H1 (cell line): ENCODE measurements at regions not wholly inside any gene's neighbourhood (a gene's known extent, or its start where the extent isn't known, plus 50 kb on each side); places are given as distances from the start of the nearest gene placed in this dataset.

ENCODE experiments used
- CTCF ChIA-PET: fragments of 300-600 bp; sonication (Branson Sonifier 250); formaldehyde crosslinking; loops from one replicate; lab custom pipeline; 2021; ENCODE audit not compliant: partially characterized antibody; lab: Charles Lee
- POLR2A ChIA-PET: fragments of 300-600 bp; sonication (Branson Sonifier 250); formaldehyde crosslinking; loops from one replicate; lab custom pipeline; 2021; ENCODE audit warnings: inconsistent platforms; ENCODE audit not compliant: partially characterized antibody; lab: Charles Lee
- DNase-seq, 2 experiments: peaks; one replicate each; pipeline versions ENCODE4 v3.0.0 to v3.0.0-alpha.2; 2010 to 2022; ENCODE audit warnings: low spot score in 2 of 2, low read depth in 1 of 2, mixed read lengths in 1 of 2
- FAIRE-seq: peaks from 2 replicates; lab custom pipeline; 2011; peaks lifted over from hg19 to GRCh38; lab: Jason Lieb, UNC
- H2AFZ ChIP-seq: 2 replicates; pipeline ENCODE4 v1.8.1; 2012; ENCODE audit warnings: low read length, inconsistent platforms
- H2AK5ac ChIP-seq: 2 replicates; pipeline ENCODE4 v1.6.1; 2013; ENCODE audit warnings: low read depth, low read length
- H2BK120ac ChIP-seq: replicated peaks from 2 replicates; pipeline ENCODE3; 2013; ENCODE audit warnings: low read depth, low read length, inconsistent platforms
- H2BK12ac ChIP-seq: 2 replicates; pipeline ENCODE4 v1.6.1; 2013; ENCODE audit warnings: low read depth, low read length
- H2BK15ac ChIP-seq: 2 replicates; pipeline ENCODE4 v1.6.1; 2013; ENCODE audit warnings: low read length
- H2BK20ac ChIP-seq: 2 replicates; pipeline ENCODE4 v1.6.1; 2013; ENCODE audit warnings: low read length
- H2BK5ac ChIP-seq: 2 replicates; pipeline ENCODE4 v1.6.1; 2013; ENCODE audit warnings: low read depth, low read length
- H3K14ac ChIP-seq: 2 replicates; pipeline ENCODE4 v1.6.1; 2013; ENCODE audit warnings: inconsistent platforms; ENCODE audit not compliant: insufficient read length
- H3K18ac ChIP-seq: 2 replicates; pipeline ENCODE4 v1.6.1; 2013; ENCODE audit warnings: low read length; ENCODE audit errors: extremely low read depth
- H3K23ac ChIP-seq: 2 replicates; pipeline ENCODE4 v1.6.1; 2013; ENCODE audit warnings: inconsistent platforms; ENCODE audit not compliant: insufficient read length
- H3K23me2 ChIP-seq: 2 replicates; pipeline ENCODE4 v1.6.1; 2013; ENCODE audit warnings: low read depth, low read length
- H3K27ac ChIP-seq: 2 replicates; pipeline ENCODE4 v1.6.1; 2011; ENCODE audit warnings: low read depth, low read length, inconsistent platforms
- H3K27me3 ChIP-seq, 4 experiments: replicated peaks in 1 of 4; 1 replicate in 1 of 4; 2 replicates in 3 of 4; pipeline versions ENCODE4 v1.6.1 to v1.8.1; 2011 to 2013; ENCODE audit warnings: low read length in 3 of 4, mild to moderate bottlenecking in 3 of 4, inconsistent platforms in 2 of 4, mixed read lengths in 2 of 4, moderate library complexity in 1 of 4; ENCODE audit not compliant: control insufficient read depth in 3 of 4, insufficient read depth in 3 of 4; ENCODE audit errors: extremely low read depth in 1 of 4
- H3K36me3 ChIP-seq, 4 experiments: 2 replicates each; pipeline versions ENCODE4 v1.6.1 to v1.8.1; 2011 to 2013; ENCODE audit warnings: mild to moderate bottlenecking in 4 of 4, low read length in 3 of 4, moderate library complexity in 2 of 4, control low read depth in 1 of 4, inconsistent platforms in 1 of 4; ENCODE audit not compliant: insufficient read depth in 4 of 4, control insufficient read depth in 2 of 4
- H3K4ac ChIP-seq: replicated peaks from 2 replicates; pipeline ENCODE3; 2013; ENCODE audit warnings: low read length, low read depth, mixed read lengths, inconsistent platforms; ENCODE audit not compliant: insufficient read length
- H3K4me1 ChIP-seq, 4 experiments: replicated peaks in 1 of 4; 1 replicate in 1 of 4; 2 replicates in 3 of 4; pipeline versions ENCODE4 v1.6.1 to v1.8.1; 2011 to 2013; ENCODE audit warnings: low read length in 3 of 4, inconsistent platforms in 2 of 4, mixed read lengths in 1 of 4; ENCODE audit not compliant: insufficient read depth in 4 of 4, control insufficient read depth in 3 of 4
- H3K4me2 ChIP-seq, 2 experiments: 2 replicates each; pipeline versions ENCODE4 v1.6.1 to v1.8.1; 2011 to 2013; ENCODE audit warnings: low read depth in 2 of 2, low read length in 2 of 2, control low read depth in 1 of 2, inconsistent platforms in 1 of 2, mild to moderate bottlenecking in 1 of 2; ENCODE audit not compliant: insufficient read depth in 1 of 2
- H3K4me3 ChIP-seq, 4 experiments: fragments of 200-600, 300-600 bp in 1 of 4; sonication (generic), shearing (Covaris generic), sonication (Bioruptor Twin) in 1 of 4; 2 replicates each; pipeline versions ENCODE4 v1.5.1 to v1.8.1; 2011 to 2016; ENCODE audit warnings: low read length in 4 of 4, low read depth in 3 of 4, control low read depth in 2 of 4, inconsistent platforms in 2 of 4, mild to moderate bottlenecking in 2 of 4, mixed read lengths in 1 of 4, moderate library complexity in 1 of 4; ENCODE audit not compliant: insufficient read depth in 2 of 4; ENCODE audit errors: extremely low read depth in 1 of 4
- H3K56ac ChIP-seq: replicated peaks from 2 replicates; pipeline ENCODE3; 2013; ENCODE audit warnings: low read depth, mild to moderate bottlenecking, mixed read lengths, low read length, inconsistent platforms; ENCODE audit not compliant: insufficient read length
- H3K79me1 ChIP-seq: 2 replicates; pipeline ENCODE4 v1.6.1; 2013; ENCODE audit warnings: low read depth, low read length, control low read depth
- H3K79me2 ChIP-seq, 2 experiments: 2 replicates each; pipeline versions ENCODE4 v1.6.1 to v1.8.1; 2012 to 2013; ENCODE audit warnings: low read length in 2 of 2, mild to moderate bottlenecking in 2 of 2, inconsistent platforms in 1 of 2; ENCODE audit not compliant: insufficient read depth in 2 of 2, control insufficient read depth in 1 of 2
- H3K9ac ChIP-seq, 4 experiments: replicated peaks in 1 of 4; 1 replicate in 1 of 4; 2 replicates in 3 of 4; pipeline versions ENCODE4 v1.6.1 to v1.8.1; 2011 to 2013; ENCODE audit warnings: low read depth in 3 of 4, low read length in 3 of 4, control low read depth in 2 of 4, mild to moderate bottlenecking in 2 of 4, moderate library complexity in 2 of 4, inconsistent platforms in 1 of 4; ENCODE audit errors: extremely low read depth in 1 of 4
- H3K9me3 ChIP-seq, 2 experiments: 2 replicates each; pipeline versions ENCODE4 v1.6.1 to v1.8.1; 2012 to 2013; ENCODE audit warnings: mild to moderate bottlenecking in 2 of 2, moderate library complexity in 2 of 2, control low read depth in 1 of 2, inconsistent platforms in 1 of 2, low read depth in 1 of 2, low read length in 1 of 2, mixed read lengths in 1 of 2; ENCODE audit not compliant: insufficient read depth in 2 of 2
- H4K20me1 ChIP-seq, 2 experiments: replicated peaks in 1 of 2; 2 replicates each; pipeline versions ENCODE3 to v1.8.1; 2011 to 2013; ENCODE audit warnings: inconsistent platforms in 2 of 2, low read length in 2 of 2, mild to moderate bottlenecking in 1 of 2; ENCODE audit not compliant: insufficient read depth in 2 of 2, control insufficient read depth in 1 of 2
- H4K5ac ChIP-seq: 2 replicates; pipeline ENCODE4 v1.6.1; 2013; ENCODE audit warnings: low read length, low read depth, mixed read lengths, inconsistent platforms; ENCODE audit not compliant: insufficient read length
- H4K8ac ChIP-seq: 2 replicates; pipeline ENCODE4 v1.8.0; 2013; ENCODE audit warnings: mild to moderate bottlenecking, moderate library complexity, low read length, inconsistent platforms; ENCODE audit not compliant: insufficient read depth; ENCODE audit errors: extremely low read depth
- H4K91ac ChIP-seq: replicated peaks from 2 replicates; pipeline ENCODE3; 2013; ENCODE audit warnings: low read length, mixed read lengths, inconsistent platforms; ENCODE audit not compliant: insufficient read length
- ATF3 ChIP-seq: IDR thresholded peaks from 2 replicates; pipeline ENCODE4 v1.6.1; 2011; ENCODE audit warnings: low read depth, mild to moderate bottlenecking, low read length; ENCODE audit not compliant: insufficient read depth
- EZH2 ChIP-seq: fragments of 200-600 bp; sonication (generic); IDR thresholded peaks from 2 replicates; pipeline ENCODE4 v1.7.1; 2012; ENCODE audit warnings: low read depth, mild to moderate bottlenecking, moderate library complexity, low read length, inconsistent platforms; ENCODE audit not compliant: severe bottlenecking
- HDAC2 ChIP-seq, 2 experiments: fragments of 300-600 bp in 1 of 2; sonication (generic) in 1 of 2; IDR thresholded peaks; 2 replicates each; pipeline ENCODE4 v1.6.1; 2011 to 2012; ENCODE audit warnings: low read depth in 2 of 2, low read length in 2 of 2, mild to moderate bottlenecking in 2 of 2, moderate library complexity in 2 of 2, borderline replicate concordance in 1 of 2, inconsistent platforms in 1 of 2
- JUND ChIP-seq: IDR thresholded peaks from 2 replicates; pipeline ENCODE4 v1.6.1; 2011; ENCODE audit warnings: mild to moderate bottlenecking, improper control_type of control experiment, low read length
- MAX ChIP-seq: IDR thresholded peaks from 2 replicates; pipeline ENCODE4 v1.6.1; 2012; ENCODE audit warnings: inconsistent platforms
- RFX5 ChIP-seq: IDR thresholded peaks from 2 replicates; pipeline ENCODE4 v1.6.1; 2011; ENCODE audit warnings: low read depth, low read length, improper control_type of control experiment, borderline replicate concordance
- RNF2 ChIP-seq: fragments of 200-900, 300-1000 bp; sonication (generic); IDR thresholded peaks from 2 replicates; pipeline ENCODE4 v1.7.1; 2016; ENCODE audit warnings: borderline replicate concordance, low read depth, mild to moderate bottlenecking, antibody characterized with exemption, low read length; ENCODE audit not compliant: poor library complexity, severe bottlenecking; ENCODE audit errors: missing control alignments
- RXRA ChIP-seq: IDR thresholded peaks from 2 replicates; pipeline ENCODE4 v1.6.1; 2011; ENCODE audit warnings: low read depth, mild to moderate bottlenecking, low read length, moderate library complexity; ENCODE audit not compliant: insufficient read depth
- SP2 ChIP-seq: IDR thresholded peaks from 2 replicates; pipeline ENCODE4 v1.6.1; 2012; ENCODE audit warnings: mild to moderate bottlenecking, low read length, inconsistent platforms
- SP4 ChIP-seq: IDR thresholded peaks from 2 replicates; pipeline ENCODE4 v1.6.1; 2012; ENCODE audit warnings: low read length, inconsistent platforms
- TCF12 ChIP-seq: IDR thresholded peaks from 2 replicates; pipeline ENCODE4 v1.6.1; 2011; ENCODE audit warnings: low read depth, mild to moderate bottlenecking, low read length
- WGBS, 2 experiments: shearing (Covaris generic) in 1 of 2; methylation state at CpG; one replicate each; pipeline versions ENCODE4 v1.1.6 to v1.1.7; 2013 to 2015; ENCODE audit warnings: low lambda C conversion rate in 2 of 2, mixed read lengths in 2 of 2, inconsistent platforms in 1 of 2, low coverage in 1 of 2, missing lambda C conversion rate in 1 of 2; ENCODE audit not compliant: insufficient replicate concordance in 2 of 2, insufficient coverage in 1 of 2, insufficient read length in 1 of 2; ENCODE audit errors: extremely low coverage in 1 of 2, missing lambda C conversion rate in 1 of 2; 5-methylcytosine and 5-hydroxymethylcytosine counted together

- Histone ChIP-seq H2AFZ (no peak overlapping the region), H2BK5ac (no peak overlapping the region), H3K27me3 (no peaks in the 10 kb centered on the region; a peak in 1 of 7 replicates), H3K14ac (no peak overlapping the region), H3K4ac (no peak overlapping the region), H4K8ac (no peak overlapping the region), H2BK20ac (no peak overlapping the region), H3K56ac (no peak overlapping the region), H2BK12ac (no peak overlapping the region), H3K9ac (no peak overlapping the region), H3K23me2 (no peaks in the 10 kb centered on the region; the same call in 1 of the 2 replicates), H3K4me2 (no peak overlapping the region), H3K36me3 (no peaks in the 10 kb centered on the region), H3K4me1 (no peaks in the 10 kb centered on the region), H3K27ac (no peak overlapping the region), H2AK5ac (no peak overlapping the region), H3K79me2 (no peaks in the 10 kb centered on the region), H4K5ac (no peak overlapping the region), H3K4me3 (no peak overlapping the region), H2BK120ac (no peak overlapping the region), H4K91ac (no peak overlapping the region), H3K18ac (no peak overlapping the region), H3K23ac (no peak overlapping the region), H2BK15ac (no peak overlapping the region), H4K20me1 (no peaks in the 10 kb centered on the region), H3K79me1 (no peaks in the 10 kb centered on the region), H3K9me3 (no peaks in the 10 kb centered on the region)
- ChIA-PET CTCF (no interaction called here), POLR2A (no interaction called here)
- DNase-seq (no peak), FAIRE-seq (no peak)
- no peak for TF ChIP-seq SP2
- no peak for TF ChIP-seq MAX
- TF ChIP-seq TCF12: no peak
- TF ChIP-seq EZH2: no peak
- TF ChIP-seq RXRA: no peak
- no peak for TF ChIP-seq ATF3
- TF ChIP-seq RNF2: no peak
- no peak for TF ChIP-seq HDAC2 (IDR thresholded peaks at IDR 0.05; ENCODE audit: borderline replicate concordance in 1 of 2, low read depth in 2 of 2, low read length in 2 of 2)
- no peak for TF ChIP-seq JUND
- TF ChIP-seq SP4: no peak
- TF ChIP-seq RFX5: no peak
- 86% methylated on average over 2 of the region's 2 CpGs; no CpG with 5 or more reads in 1 of the 2 experiments for WGBS, 2 experiments
These were observed 344.4 kb upstream of the CCDC196 start for GRCh38 chr14:66141733-66142132.
